DMS 273 (cell line): ENCODE measurements at regions not wholly inside any gene's neighbourhood (a gene's known extent, or its start where the extent isn't known, plus 50 kb on each side); places are given as distances from the start of the nearest gene placed in this dataset.
A peak's percentile ranks its signal among the peaks of the same experiment; 100 is the strongest.
"Not testable (repeated sequence)": the region's sequence is repeated elsewhere in the genome, so short reads cannot be mapped to it uniquely, and the experiment has no call there.

Source experiments
- DNase-seq: peaks from one replicate; lab custom pipeline; 2025; ENCODE audit not compliant: unreplicated experiment; lab: John Stamatoyannopoulos, UW

DNA sequence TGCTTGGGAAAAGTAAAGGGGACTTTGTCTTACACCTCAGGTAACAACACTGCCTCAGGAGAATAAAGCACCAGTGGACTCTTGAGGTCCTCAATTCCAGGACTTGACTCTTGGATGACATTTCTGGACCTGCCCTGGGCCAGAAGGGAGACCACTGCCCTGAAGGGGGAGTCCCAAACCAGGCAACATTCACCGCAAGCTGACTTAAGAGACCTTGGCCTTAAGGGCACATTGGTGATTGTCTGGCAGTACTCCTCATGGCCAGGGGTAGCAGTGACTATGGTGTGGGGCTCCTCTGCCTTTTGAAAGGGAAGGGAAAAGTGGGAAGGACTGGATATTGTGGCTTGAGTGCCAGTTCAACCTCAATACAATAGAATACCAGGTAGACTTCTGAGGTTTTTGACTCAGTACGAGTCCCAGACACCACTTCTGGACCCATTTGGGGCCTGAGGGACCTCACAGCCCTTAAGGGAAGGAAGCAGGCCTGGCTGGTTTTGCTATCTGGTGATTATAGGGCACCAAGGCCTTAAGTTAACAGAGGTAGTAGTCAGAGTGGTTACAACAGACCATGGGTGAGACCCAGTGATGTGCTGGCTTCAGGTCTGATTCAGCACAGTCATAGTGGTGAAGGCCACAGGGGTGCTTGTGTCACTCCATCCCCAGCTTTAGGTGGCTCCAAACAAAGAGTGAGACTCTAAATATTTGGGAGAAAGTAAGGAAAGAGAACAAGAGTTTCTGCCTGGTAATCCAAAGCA, 121.2 kb upstream of the TET2 start:
- DNase-seq: no peak

DNA sequence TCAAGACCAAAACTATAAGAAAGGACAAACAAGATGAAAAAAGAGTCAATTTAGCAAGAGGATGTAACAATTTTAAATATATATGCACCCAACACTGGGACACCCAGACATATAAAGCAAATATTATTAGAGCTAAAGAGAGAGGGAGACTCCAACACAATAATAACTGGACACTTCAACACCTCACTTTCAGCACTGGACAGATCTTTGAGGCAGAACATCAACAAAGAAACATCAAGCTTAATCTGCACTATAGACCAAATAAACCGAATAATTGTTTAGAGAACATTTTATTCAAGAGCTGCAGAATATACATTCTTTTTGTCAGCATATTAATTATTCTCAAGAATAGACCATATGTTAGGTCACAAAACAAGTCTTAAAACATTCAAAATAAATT, 109.7 kb upstream of the TET2 start:
- DNase-seq: no peak

DNA sequence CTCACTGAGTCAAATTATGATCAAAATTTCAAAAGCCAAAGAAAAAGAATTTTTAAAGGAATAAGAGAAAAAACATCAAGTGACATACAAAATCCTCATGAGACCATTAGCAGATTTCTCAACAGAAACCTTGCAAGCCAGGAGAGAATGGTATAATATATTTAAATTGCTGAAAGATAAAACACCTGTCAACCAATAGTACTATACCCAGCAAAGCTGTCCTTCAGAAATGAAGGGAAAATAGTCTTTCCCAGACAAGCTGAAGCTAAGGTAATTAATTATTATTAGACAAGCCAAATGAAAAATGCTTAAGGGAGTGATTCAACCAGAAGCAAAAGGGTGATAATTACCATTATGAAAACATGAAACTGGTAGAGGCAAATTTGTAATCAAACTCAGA, 104.2 kb upstream of the TET2 start:
- no peak for DNase-seq

DNA sequence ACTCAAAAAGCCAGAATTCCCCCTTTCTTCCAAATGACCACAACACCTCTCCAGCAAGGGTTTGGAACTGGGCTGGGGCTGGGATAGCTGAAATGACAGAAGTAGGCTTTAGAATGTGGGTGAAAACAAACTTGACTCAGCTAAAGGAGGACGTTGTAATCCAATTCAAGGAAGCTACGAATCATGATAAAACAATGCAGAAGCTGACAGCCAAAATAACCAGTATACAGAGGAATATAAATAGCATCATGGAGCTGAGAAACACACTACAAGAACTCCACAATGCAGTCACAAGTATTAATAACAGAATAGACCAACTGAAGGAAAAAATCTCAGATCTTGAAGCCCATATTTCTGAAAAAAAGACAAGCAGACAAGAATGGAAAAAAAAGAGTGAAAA, 95.8 kb upstream of the TET2 start:
- no peak for DNase-seq

DNA sequence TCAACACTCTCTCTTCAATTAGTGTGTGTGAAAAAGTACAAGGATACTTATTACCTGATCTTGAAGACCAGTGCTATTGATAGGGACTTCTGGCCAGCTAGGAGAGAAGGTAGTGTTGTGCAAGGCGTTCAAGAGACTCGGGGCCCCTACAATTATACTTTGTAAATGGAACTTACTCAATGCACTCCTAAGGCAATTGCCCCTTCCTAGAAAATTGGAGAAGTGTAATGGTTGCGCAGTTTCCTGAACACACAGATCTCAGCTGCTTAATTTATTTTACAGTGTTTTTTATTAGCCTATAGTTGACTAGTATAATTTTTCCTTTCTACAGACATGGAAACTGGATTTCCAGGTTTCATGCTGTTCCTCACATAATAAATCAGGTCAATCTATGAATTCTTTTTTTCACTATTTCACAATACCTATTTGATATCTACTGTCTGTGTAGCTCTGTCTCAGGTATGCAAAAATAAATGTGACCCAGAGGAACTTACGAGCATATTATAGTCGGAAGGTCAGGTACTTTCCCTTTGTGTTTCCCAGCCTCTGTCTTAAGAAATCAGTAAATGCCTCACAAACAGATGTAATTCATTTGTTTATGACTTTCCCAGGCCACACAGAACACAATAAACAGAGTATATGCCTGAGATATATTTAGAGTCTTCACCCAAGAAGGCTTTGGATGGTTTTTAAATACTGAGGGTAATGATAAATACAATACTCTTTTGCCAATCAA, 89.1 kb upstream of the TET2 start:
- no peak for DNase-seq

DNA sequence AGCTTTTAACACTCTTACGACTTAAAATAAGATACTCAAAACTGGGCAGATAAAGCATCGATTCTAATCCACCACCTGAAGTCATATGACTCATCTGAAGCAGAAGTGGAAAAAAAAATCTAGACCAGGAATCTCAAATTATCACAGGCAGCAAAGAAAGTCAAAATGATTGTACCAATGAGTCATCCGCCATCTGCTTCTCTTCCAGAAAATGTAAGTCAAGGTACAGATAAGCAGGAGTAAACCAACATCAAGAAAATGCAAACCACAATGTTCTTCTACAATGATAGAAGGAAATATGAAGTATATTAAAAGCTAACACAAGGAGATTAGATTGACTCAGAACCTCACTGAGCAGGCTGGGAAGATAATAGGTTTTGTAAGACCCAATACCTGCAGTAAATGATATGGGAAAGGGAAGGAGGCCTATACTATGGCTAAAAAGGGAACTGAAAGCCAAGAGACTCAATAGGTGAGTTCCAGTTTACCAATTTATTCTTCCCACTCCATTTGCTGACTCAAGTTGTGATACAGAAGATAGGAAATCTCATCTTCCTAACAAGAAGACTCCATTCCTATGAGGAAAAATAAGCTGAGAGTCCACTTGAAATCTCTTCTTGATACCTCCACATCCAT, 88.4 kb upstream of the TET2 start:
- DNase-seq: peak; percentile 25

DNA sequence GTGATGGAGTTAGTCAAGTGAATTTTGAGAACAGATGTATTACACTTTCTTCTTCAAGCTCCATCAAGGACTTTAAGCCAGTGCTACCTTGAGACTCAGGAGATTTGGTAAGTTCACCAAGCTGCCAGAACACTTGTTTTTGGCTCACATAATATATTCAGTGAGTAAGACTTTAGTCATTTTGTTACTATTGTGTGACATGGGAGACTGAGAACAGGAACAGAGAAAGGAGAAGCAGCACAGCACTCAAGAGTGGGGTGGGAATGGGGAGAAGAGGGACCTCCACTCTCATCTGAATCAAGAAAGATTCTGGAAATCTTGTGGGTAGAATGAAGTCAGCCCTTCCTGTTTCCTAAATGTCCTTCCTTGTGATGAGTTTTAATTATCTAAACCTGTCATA, 87.3 kb upstream of the TET2 start:
- DNase-seq: no peak

DNA sequence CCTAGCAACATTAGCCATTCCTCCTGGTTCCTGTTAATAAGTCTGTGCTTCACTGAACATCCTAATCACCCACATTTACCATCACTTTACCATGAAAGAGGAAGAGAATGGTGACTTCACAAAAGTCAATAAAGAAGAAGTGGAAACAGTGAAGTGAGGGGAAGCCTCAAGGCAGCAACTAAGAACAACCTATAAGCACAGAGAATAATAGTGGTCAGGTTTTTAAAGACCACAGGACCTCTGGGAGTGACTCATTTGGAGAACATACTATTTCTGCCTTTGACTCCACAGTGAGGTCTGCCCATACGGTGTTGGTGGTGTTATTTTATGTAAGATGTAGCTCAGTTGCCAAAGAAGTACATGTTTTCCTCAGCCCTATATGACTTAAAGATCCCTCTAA, 86.0 kb upstream of the TET2 start:
- DNase-seq: no peak

DNA sequence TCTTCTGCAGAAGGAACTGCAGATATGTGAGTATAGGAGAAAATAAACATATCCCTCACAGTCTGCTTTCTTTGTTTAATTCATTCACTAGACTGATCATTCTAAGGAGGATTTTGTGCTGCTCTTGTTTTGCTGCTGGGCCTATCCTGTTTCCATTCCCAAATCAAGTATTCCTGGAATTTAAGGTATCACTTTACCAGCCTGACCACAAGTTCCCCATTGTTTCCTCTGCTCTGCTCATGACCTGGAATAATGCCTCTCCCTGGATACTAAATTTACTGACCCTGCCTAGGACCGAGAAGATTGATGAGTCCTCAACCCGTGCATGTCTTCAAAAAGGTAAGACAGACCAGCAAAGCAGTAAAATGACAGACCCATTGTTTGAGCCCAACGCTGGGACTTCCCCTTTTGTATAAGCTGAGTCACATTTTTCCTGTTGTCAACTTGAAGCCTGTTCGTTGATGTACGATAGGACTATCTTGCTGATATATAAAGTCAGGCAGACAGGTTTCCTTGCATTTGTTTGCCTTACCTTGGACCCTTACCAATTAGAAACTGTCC, 85.5 kb upstream of the TET2 start:
- DNase-seq: no peak

DNA sequence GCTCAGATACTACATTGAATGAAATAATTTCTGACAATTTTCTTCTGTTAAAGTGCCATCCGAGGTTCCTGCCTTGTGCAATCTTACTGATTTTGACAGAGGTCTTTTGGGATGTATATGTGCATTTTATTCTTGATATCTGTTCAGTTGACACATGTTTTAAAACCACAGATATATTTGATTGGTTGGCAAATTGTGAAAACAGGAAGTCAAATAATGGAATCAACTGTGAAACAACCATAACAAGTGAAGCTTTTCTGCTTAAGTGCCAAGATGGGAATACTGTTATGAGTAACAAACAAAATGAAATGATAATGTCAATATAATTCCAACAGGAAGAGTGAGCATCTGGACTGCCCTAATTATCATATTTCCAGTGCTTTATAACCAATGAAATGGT, 84.9 kb upstream of the TET2 start:
- no peak for DNase-seq

DNA sequence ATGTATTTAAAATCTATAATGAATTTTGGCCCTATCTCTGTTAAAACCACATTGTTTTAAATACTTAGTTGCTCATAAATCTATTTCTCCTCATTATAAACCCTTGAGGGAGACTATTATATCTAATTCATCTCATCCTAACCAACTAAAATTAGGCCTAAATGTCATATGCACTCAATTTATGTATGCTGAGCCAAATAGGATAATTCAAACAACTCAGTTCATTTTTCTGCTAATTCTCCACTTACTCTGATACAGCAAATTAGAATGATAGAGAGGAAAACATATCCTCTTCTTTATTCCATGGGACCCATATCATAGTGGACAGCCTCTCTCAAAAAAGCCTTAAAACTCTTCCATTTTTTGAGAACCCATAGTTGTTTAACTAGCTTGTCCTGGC, 80.3 kb upstream of the TET2 start:
- DNase-seq: no peak

DNA sequence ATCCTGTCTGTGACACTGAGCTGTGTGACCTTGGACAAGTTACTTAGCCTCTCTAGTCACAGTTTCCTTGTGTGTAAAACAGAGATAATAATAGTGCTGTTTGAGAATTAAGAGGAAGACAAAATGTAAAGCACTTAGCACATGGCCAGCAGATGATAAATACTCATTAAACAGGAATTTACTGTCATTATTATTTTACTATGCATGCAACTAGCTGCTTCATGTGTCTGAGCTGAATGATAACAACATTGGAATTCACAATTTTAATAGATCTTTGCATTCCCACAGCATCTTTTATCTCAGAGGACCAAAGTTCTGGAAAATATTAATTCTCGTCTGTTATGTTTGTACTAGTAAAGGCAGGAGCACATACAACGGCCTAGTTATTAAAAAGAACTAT, 79.2 kb upstream of the TET2 start:
- DNase-seq: no peak

DNA sequence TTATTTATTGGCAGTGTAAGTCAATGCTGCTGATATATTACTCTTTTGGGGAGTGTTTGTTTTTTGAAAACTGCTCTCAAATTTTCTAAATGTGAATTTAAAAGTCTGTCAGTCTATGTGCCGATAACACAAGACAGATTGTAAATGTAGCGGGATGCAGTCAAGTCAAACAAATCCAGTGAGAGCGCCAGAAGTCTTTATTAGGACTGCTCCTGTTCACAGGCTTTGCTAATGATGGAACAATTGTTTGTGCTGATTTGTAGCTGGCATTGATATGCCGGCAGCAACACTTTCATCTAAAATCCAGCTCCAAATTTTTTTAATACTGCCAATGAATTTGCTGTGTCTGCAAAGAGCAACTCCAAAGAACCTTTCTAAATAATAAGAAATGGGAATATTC, 78.7 kb upstream of the TET2 start:
- no peak for DNase-seq

DNA sequence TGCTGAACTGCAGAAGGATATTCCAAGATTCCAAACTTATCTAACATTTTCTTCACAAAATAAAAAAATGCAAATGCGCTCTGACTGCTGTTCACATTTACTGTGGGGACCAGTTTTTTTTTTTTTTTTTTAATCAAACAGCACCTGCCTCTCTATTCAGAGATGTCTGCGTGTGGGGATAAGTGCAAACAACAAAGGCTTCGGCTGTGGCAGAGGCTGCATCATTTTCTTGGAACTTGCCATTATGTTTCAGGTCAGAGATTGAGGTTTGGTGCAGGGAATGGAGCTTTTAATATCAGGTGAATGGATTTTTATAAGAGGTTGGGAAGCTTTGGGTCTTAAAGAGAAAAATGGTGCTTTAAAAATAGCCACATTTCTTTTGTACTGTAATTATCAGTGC, 78.2 kb upstream of the TET2 start:
- no peak for DNase-seq

DNA sequence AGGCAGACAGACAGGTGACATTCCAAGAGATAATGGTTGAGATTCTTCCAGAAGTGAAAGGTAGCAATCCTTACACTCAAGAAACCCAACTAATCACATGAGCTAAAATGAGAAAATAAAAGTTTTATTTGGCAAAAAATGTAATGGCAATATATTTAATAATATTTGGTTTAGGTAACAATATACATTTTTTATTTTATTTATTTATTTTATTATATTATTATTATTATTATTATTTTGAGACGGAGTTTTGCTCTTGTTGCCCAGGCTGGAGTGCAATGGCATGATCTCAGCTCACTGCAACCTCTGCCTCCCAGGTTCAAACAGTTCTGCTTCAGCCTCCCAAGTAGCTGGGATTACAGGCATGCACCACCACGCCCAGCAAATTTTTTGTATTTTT, 74.6 kb upstream of the TET2 start:
- not testable (repeated sequence) for DNase-seq

DNA sequence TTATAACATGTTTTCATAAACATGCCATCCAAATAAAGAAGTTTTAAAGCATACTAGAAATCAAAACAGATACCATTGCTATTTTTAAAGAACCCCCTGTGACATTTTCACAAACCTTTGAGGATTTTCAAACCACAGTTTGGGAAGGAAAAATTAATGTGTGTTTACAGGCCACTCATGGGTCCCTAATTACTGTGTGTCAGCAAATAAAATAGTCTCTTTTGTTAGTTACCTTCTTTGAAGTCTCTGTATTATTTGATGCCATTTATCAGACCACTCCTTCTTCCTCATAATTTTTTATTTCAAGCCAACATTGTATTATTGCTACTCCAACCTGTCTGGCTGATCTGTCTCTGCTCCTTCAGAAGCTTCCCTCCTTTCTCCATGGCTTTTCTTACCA, 72.6 kb upstream of the TET2 start:
- DNase-seq: no peak

DNA sequence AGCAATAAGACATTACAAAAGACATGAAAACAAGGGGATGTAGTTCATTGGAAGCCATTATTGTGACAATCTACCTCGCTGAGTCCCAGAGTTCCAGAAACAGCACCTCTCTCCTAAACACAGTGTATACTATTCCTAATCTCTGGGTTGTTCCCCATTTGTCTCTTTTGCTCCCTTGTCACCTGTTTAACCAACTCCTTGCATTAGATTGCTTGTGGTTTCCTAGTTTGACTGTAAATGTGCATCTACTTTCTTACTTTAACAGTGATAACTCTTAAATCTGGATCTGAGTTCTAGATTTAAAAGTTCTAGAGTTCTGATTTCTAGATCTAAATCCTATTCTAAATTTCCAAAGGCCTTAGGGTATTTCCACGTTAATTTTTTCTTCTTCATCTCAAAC, 71.6 kb upstream of the TET2 start:
- DNase-seq: no peak

DNA sequence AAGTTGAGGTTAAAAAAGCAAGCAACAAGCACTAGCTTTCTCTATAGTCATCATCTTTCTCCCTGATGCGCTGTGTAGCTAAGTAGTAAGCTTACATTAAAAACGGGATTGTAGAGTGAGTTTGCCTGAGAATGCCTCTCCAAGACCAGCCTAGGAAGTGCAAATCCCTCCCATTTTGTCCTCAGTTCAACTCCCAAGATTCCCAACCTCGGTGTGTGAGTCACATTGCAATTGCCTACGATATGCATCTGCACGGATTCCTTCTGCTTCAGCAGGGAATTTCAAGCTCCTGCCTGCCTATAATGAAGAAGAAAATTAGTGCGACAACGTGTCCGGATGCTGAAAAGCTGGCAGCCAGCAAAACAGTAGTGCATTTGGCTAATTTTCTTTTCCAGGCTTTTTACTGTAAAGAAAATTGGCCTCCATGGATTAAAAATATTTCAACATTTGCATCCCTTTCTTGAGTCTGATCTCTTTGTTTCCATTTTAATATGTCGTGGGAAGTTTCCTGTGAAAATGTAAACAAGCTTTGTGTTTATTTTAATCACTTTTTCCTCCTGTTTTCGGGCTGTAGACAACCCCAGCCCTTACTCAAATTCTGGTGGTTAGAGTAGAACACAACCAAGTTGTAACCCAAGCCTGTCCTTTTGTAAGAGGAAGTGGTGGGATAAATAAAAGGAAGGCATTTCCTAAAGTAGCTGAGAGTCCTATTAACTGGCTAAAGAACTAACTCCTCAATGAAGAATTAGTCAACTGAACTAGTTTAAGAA, 58.4 kb upstream of the TET2 start:
- peak; percentile 87 for DNase-seq

DNA sequence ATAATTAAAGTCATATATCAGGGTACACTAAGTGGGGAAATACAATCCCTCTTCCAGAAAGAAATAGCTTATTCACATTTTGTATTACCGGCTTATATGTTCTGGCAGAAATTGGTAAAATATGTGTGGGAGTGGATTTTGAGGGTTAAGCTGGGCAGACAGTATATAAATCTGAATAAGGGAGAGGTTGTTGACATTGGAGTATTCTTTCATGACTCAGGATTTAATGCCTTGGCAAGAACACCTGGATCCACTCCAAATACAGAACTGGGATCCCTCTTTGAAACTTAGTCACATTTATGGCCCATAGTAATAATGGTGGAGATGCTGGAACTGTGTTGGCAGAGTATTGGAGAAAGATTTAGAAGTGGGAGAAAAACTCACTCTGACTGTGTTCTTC, 54.3 kb upstream of the TET2 start:
- peak; percentile 29 for DNase-seq

DNA sequence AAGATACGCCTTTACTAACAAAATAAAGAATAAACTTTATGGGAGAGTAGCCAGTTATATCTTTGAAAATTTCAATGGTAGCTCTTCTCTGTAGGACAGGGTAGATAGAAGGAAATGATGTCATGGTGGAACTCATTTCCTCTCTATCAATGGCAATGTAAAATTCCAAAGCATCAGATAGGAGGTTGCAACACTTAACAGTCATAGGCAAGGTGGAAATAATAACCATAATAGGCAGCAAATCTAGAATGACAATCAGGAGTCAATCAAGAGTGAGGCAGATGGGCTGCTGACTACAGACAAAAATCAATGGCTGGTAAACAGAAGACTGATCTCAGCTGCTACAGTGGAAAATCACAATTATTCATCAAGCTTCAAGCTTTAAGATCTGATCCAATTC, 53.9 kb upstream of the TET2 start:
- no peak for DNase-seq

DNA sequence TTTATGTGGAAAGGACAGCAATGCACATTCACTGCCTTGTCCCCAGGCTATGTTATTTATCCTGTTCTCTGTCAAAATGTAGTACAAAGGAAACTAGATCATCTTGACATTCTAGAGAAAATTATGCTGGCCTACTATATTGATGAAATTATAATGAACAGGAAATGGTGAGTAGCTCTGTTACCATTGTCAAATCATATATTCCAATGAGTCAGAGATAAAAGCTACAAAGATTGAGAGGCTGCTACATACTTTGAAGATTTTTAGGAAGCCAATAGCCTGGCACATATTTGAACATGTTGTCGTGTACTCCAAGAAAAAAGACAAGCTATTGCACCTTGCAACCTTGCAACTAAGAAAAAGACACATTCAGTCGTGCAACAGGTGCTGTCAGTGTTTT, 52.7 kb upstream of the TET2 start:
- no peak for DNase-seq
